HG03135 (cell line): ENCODE measurements at regions not wholly inside any gene's neighbourhood (a gene's known extent, or its start where the extent isn't known, plus 50 kb on each side); places are given as distances from the start of the nearest gene placed in this dataset.

Experiments used
- ATAC-seq: cut with Tn5 transposase; IDR thresholded peaks from one replicate; pipeline ENCODE4 v1.9.1; 2021; ENCODE audit warnings: mild to moderate bottlenecking, moderate library complexity; ENCODE audit not compliant: unreplicated experiment

- ATAC-seq = no peak
Measured at GRCh38 chr2:30339071-30339470, 107.7 kb downstream of the LBH start.

GRCh38 chr2:30341500-30342267, 105.4 kb upstream of the LCLAT1 start:
- no peak for ATAC-seq

GRCh38 chr2:30346471-30347169, 100.4 kb upstream of the LCLAT1 start:
- no peak for ATAC-seq

GRCh38 chr2:30348825-30349224, 98.2 kb upstream of the LCLAT1 start:
- ATAC-seq = no peak

GRCh38 chr2:30349691-30350090, 97.4 kb upstream of the LCLAT1 start:
- no peak for ATAC-seq

- no peak for ATAC-seq
Measured at GRCh38 chr2:30351116-30351515, 95.9 kb upstream of the LCLAT1 start.

- no peak for ATAC-seq
Measured at GRCh38 chr2:30351949-30352348, 95.1 kb upstream of the LCLAT1 start.

GRCh38 chr2:30354150-30354549, 92.9 kb upstream of the LCLAT1 start:
- no peak for ATAC-seq

- ATAC-seq = no peak
Measured at GRCh38 chr2:30354621-30355020, 92.4 kb upstream of the LCLAT1 start.

GRCh38 chr2:30355306-30355705, 91.7 kb upstream of the LCLAT1 start:
- no peak for ATAC-seq

- ATAC-seq = no peak
Measured at GRCh38 chr2:30356071-30356470, 91.0 kb upstream of the LCLAT1 start.

GRCh38 chr2:30356776-30357175, 90.3 kb upstream of the LCLAT1 start:
- no peak for ATAC-seq

- no peak for ATAC-seq
Measured at GRCh38 chr2:30358351-30358750, 88.7 kb upstream of the LCLAT1 start.

GRCh38 chr2:30358842-30359241, 88.2 kb upstream of the LCLAT1 start:
- ATAC-seq = no peak

- no peak for ATAC-seq
Measured at GRCh38 chr2:30359644-30360167, 87.3 kb upstream of the LCLAT1 start.

- no peak for ATAC-seq
Measured at GRCh38 chr2:30361751-30362394, 85.2 kb upstream of the LCLAT1 start.

- ATAC-seq = no peak
Measured at GRCh38 chr2:30362468-30363081, 84.5 kb upstream of the LCLAT1 start.

GRCh38 chr2:30363406-30363805, 83.6 kb upstream of the LCLAT1 start:
- ATAC-seq = no peak

GRCh38 chr2:30365201-30365600, 81.8 kb upstream of the LCLAT1 start:
- ATAC-seq = no peak

- ATAC-seq = no peak
Measured at GRCh38 chr2:30366199-30366691, 80.8 kb upstream of the LCLAT1 start.
